AG09319 (cell line): ENCODE measurements at regions not wholly inside any gene's neighbourhood (a gene's known extent, or its start where the extent isn't known, plus 50 kb on each side); places are given as distances from the start of the nearest gene placed in this dataset.

Experiments used
- DNase-seq: peaks from one replicate; pipeline ENCODE4 v3.0.0-alpha.2; 2010; ENCODE audit warnings: low read depth; ENCODE audit errors: extremely low read depth
- TF ChIP-seq, protein P1 (sequence below): IDR thresholded peaks from 2 replicates; pipeline ENCODE4 v1.5.1; 2011; ENCODE audit warnings: low read depth, mild to moderate bottlenecking, inconsistent platforms, low read length, moderate library complexity

GRCh38 chr4:152246659-152247058 is 289.2 kb downstream of the FBXW7 start:
- TF ChIP-seq, protein P1, sequence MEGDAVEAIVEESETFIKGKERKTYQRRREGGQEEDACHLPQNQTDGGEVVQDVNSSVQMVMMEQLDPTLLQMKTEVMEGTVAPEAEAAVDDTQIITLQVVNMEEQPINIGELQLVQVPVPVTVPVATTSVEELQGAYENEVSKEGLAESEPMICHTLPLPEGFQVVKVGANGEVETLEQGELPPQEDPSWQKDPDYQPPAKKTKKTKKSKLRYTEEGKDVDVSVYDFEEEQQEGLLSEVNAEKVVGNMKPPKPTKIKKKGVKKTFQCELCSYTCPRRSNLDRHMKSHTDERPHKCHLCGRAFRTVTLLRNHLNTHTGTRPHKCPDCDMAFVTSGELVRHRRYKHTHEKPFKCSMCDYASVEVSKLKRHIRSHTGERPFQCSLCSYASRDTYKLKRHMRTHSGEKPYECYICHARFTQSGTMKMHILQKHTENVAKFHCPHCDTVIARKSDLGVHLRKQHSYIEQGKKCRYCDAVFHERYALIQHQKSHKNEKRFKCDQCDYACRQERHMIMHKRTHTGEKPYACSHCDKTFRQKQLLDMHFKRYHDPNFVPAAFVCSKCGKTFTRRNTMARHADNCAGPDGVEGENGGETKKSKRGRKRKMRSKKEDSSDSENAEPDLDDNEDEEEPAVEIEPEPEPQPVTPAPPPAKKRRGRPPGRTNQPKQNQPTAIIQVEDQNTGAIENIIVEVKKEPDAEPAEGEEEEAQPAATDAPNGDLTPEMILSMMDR = no peak
- no peak for DNase-seq

- DNase-seq = no peak
- TF ChIP-seq, protein P1 = no peak
Measured at GRCh38 chr4:152245680-152246079, 290.2 kb downstream of the FBXW7 start.

DNA sequence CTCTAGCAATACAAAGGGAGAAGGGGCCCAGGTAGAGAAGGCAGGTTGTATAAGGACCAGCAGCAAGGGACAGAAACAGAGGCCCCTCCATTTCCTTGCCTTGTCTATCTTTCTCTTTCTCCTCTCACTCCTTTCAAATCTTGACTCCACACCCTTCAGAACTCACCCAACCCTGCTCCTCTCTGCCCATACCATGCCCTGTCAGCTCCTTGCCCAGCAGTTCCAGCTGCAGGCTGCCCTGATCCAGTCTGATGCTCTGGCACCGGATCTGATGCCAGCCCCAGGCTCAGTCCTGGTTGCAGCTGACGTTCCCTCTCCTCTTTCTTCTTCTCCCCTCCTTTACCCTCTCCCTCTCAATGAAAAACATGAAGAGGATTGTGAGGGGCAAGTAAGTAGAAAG is 291.2 kb downstream of the FBXW7 start:
- DNase-seq = no peak
- TF ChIP-seq, protein P1 = no peak

GRCh38 chr4:152243896-152244595 is 291.8 kb downstream of the FBXW7 start:
- DNase-seq = no peak

DNA sequence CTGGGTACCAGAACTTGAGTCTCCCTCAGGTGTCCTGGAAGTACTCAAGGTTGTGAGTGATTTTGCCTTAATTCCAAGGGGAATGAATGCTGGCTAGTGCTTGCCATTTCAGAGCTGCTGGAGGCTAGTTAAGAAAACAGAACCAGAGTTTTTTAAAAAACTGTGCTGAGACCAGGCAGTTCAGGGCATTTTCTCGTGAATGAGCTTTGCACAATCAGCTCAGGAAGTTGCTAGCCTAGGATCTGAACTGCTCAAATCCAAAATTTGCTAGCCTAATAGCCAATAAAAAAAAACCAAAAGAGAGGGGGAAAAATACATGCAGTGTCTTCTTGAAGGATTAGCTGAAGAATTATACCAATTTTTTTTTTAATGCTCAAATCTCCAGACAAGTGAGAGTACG is 292.7 kb downstream of the FBXW7 start:
- TF ChIP-seq, protein P1 = no peak
- no peak for DNase-seq

More at GRCh38 chr4:152243896-152244595, 291.8 kb downstream of the FBXW7 start:
- TF ChIP-seq, protein P1 = no peak

GRCh38 chr4:152240232-152240631 is 295.7 kb downstream of the FBXW7 start:
- DNase-seq = no peak
- TF ChIP-seq, protein P1 = no peak

DNA sequence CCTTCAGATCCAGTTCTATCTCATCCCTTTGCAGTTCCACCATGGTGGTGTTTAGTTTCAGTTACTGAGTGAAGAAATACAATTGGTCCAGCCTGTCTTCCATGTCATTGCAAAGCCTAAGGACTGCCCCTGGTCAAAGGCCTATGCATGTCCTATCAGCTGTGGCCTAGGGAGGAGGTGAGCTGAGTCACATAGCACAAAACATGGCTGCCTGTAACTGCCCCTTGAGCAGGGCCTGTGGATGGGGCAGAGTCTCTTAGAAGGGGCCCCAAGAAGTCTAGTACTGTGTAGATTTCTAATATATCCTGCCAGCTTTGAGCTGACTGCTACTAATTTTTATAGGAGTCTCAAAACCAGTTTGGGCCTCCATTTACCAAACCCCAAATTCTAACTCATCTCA is 296.7 kb downstream of the FBXW7 start:
- TF ChIP-seq, protein P1 = no peak
- DNase-seq = no peak
